ENCODE measurements at regions not wholly inside any gene's neighbourhood (a gene's known extent, or its start where the extent isn't known, plus 50 kb on each side); places are given as distances from the start of the nearest gene placed in this dataset.
A peak's percentile ranks its signal among the peaks of the same experiment; 100 is the strongest.

GRCh38 chr2:160970052-160970965, 189.9 kb upstream of the TANK start:
- FAIRE-seq, result no peak

DNA sequence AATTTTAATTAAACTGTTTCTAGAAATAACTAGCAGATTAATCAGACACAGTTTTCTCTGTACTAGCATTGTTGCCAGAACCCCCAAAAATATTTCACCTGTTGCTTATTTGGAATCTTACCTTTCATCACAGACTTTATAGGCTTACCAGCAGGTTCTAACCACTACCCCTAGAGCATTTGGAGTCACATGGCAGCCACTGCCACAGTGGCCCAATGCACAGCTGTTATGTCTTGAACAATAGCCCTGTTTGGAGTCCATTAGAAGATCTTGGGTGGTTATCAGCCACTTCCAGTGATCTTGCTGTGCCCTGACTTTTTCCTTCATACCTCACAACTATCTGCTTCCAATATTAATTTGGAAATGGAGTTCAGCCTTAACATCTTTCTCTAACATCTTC, 186.2 kb upstream of the TANK start:
- FAIRE-seq, result no peak

DNA sequence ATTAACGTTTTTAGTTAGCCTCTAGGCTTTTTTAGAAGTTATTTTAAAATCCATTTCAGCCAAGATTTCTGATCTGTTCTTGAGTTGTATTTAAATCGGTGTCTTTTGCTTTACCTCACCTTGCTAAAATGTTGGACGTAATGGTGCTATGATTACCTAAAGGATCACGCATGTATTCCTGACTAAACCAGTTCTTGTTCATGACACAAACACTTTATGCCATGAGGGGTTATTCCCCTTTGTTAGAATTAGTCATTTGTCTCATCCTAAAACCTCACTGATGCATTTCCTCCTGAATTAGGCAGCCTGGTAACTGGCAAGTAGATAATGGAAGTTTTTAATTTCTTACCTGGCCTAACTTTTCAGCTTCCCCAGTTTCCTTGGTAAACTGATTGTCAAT, 185.4 kb upstream of the TANK start:
- no peak for FAIRE-seq

DNA sequence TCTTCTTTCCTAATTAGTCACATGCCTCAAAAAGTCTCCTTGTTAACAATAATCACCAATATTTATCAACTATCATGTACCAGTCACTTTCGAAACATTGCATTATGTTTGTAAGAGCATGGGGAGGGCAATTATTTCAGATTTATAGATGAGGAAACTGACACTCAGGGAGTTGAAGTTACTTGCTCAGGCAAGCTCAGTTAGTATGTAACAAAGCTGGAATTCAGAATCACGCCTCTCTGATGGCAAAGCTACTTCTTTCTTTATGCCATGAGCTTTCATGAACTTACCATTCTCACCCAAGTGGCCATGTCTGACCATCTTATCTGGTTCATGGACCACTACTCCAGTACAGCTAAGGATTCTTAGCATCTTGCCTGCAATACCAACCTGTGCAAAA, 183.4 kb upstream of the TANK start:
- FAIRE-seq, result no peak

DNA sequence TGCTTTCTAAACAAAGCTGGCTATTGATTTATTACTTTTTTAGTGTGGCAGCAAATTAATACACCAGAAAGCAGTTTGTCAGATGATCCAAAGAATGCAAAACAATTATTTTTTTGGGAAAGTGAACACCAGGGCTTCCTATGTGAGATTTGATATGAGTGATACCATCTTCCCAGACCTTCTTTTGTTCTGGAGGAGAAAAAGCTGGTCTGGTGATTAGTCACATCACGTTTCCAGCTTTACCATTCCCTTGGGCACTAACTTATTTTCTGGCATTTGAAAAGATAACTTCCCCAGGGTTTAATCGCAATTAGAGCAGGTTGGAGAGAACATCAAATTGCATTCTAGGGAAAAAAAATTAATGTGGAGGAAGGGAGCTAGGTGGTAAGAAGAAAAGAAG, 182.9 kb upstream of the TANK start:
- FAIRE-seq, result no peak

DNA sequence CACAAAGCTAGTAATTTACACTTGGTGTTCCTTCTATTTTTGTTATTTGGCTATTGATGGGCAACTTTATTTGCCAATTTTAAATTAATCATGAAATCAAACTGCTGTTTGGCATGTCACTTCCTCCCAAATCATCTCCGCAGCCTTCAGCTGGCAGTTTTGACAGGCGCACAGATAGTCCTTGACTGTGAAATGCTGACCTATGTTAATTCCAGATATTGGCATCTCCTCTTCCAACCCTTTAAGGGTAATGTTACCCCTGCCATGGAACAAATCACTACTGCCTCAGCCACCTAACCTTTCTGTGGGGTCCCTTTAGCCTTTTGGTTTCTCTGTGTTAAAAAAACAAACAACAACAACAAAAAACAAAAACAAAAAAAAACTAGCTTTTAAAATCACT, 182.4 kb upstream of the TANK start:
- no peak for FAIRE-seq

DNA sequence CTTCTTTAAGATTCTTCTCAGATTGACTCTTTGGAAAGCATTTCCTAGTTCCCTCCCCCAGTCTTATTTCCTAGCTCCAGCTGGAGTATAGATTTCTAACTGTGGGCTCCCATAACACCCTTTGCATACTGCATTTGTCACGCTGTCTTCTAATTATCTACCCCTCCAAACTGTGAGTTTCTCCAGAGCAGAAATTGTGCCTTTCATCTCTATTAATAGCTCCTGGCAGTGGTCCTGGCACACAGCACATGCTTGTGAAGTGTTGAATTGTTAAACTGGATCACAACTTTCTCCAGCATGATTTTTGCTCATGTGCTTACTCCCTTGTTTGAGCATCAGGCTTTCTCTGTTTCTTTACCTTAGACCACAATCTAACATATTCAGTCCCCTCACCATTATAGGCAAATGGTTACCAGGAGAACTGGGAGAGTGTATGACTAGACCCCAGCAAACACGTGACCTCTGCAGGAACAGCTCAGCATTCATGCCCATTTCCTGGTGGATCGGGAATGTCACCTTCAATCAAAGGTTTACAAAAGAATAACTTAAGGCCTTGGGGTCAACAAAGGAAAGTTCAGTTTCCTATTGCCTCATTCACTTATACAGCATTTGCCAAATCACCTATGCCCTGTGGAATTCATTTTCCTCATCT, 175.7 kb upstream of the TANK start:
- no peak for FAIRE-seq

- FAIRE-seq, result no peak
Observed at GRCh38 chr2:160989778-160990177, 170.4 kb upstream of the TANK start.

GRCh38 chr2:160993654-160994061, 166.6 kb upstream of the TANK start:
- no peak for FAIRE-seq

DNA sequence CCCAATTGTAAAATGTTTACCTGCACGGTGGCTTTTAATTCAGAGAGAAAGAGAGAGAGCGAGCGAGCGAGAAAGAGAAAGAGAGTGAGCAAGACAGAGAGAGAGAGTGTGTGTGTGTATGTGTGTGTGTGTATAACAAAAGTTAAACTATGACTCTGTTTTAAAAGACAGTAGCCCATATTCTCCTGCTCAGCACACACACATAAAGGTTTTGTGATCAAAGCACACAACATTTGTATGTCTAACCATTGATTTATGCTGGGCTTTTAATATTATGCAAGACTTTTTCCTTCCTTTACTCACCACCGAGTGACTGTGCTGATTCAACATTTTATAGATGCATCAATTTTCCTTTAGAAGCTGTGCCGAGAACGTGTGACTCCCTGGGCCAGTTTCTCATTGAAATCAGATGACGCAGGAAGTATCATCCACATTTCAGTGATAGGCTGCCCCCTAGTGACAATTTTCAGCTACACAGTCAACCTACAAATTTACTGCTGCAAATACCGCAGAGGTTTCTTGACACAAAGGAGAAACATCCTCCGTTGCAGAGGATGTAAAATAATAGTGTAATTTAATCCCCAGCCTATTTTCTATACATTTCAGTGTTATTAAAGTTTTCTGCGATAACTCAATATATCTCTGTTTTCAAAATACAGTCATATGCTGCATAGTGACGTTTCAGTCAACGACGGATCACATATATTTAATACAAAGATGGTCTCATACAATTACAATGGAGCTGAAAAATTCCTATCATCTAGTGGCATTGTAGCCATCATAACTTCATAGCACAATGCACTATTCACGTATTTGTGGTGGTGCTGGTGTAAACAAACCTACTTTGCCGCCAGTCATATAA, 165.9 kb upstream of the TANK start:
- peak; percentile 43 for FAIRE-seq

DNA sequence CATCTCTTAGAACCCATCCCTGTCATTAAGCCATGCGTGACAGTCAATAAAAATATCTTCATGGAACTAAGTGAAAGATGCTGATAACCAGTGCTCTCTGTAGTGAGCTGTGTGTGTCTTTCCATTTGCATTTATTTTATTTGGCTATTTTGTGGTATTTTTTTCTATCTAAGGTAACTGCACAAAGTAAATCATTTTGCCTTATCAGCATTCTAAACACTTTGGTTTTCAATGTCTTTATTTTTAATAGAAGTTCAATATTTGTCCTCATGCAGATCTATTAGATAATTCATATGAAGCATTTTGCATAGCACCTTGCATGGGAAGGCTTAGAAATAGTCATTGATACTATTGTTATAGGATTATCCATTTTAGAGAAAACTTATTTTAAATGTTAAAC, 163.6 kb upstream of the TANK start:
- no peak for FAIRE-seq

DNA sequence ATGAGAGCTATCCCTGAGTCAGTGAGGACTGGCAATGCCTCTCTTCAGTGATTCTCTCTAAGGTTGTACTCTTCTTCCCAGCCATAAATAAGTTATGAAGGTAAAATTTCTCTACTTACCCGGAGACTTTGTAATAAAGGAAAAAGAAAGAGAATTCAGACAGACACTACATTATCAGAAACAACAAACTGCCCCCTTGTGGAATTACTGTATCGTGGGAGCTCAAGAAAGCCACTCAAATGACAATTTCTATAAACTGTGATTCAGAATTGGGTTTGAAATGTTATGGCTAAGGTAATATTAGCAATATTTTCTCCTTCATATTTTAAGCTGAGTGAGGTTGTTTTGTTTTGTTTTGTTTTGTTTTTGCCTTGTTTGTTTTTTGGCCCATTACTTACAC, 155.8 kb upstream of the TANK start:
- no peak for FAIRE-seq

DNA sequence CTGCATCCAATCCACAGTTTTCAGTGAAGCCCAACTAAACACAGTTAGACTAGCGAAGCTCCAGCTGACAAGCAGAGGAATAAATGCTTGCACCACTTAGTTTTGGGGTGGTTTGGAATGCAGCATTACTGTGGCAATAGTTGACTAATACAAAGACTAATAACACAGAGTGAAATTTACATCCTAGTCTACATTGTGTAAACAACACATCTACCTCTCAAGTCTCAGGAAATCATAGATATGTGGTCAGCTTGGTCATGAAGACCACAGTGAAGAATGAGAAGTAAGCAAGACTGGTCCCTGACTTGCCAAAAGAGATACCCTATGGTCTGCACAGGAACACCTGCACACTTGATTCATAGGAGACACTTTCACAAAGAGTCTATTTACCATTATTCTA, 155.1 kb upstream of the TANK start:
- no peak for FAIRE-seq

- no peak for FAIRE-seq
Observed at GRCh38 chr2:161008311-161008710, 151.9 kb upstream of the TANK start.

DNA sequence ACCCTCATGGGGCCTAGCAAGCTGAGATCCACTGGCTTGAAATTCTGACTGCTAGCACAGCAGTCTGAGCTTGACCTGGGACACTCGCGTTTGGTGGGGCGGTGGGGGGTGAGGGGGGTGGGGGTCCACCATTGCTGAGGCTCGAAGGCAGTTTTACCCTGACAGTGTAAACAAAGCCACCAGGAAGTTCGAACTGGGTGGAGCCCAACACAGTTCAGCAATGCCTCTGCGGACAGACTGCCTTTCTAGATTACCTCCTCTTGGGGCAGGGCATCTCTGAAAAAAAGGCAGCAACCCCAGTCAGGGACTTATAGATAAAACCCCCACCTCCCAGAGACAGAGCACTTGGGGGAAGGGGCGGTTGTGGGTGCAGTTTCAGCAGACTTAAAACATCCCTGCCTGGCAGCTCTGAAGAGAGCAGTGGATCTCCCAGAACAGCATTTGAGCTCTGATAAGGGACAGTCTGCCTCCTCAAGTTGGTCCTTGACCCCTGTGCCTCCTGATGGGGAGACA, 149.7 kb upstream of the TANK start:
- FAIRE-seq, result no peak

DNA sequence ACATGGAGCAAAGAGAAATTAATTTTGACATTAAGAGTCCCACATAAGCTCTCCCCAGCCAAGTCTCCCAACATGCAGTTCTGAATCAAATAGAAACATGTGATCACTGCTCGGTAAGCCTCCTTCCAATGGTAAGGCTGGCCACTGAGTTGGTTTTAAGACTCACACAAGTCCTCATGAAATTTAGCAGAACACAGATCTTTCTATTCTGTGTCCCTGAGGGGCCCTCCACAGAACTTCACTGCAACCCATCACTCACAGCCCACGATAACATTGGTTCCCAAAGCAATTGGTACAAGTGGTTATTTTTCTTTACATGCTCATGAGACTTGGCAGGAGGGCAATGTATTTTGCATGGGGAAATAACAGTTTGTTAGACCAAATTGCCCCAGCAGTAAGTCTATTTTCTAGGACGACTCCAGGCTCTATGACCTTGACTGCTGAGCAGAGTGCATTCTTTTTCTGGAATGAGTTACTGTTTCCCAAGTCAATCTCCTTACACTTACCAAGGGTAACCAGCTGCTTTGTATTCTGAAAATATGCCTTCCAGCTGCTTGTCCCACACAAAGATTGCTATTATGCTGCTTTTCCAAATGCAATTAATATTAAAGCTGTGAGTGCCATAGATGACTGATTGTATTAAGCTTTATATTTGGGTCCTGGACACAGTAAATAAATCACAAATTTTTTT, 142.3 kb upstream of the TANK start:
- FAIRE-seq, result no peak

DNA sequence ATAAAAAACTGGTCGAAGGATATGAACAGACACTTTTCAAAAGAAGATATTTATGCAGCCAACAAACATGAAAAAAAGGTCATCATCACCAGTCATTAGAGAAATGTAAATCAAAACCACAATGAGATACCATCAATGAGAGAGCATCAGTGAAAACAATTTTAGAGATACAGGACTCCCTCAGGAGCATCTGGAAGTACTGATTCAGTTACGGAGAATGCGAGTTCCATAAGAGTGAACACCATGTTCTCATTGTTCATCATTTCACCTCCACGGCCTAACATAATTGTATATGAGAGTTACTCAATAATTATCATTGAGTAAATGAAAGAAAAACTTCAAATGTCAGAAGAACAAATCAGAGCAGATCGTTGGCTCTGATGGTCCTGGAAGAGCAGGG, 140.9 kb upstream of the TANK start:
- FAIRE-seq, result no peak

GRCh38 chr2:161020437-161020836, 139.8 kb upstream of the TANK start:
- FAIRE-seq, result no peak

DNA sequence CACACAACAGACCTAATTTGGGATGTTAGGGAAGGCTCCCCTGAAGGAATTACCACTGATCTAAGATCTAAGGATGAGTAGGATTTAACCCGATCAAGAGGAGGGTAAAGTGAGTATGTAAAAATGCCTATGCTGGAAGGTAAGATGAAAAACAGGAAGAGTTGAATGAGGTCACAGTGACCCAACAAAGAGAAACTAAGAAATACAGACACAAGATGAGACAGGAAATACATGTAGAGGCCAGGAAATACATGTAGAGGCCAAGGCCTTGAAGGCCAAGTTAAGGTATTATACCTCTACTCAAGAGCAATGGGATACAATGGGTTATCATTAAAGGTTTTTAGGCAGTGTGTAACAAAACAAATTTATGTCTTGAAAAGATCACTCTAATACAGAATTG, 131.6 kb upstream of the TANK start:
- no peak for FAIRE-seq

DNA sequence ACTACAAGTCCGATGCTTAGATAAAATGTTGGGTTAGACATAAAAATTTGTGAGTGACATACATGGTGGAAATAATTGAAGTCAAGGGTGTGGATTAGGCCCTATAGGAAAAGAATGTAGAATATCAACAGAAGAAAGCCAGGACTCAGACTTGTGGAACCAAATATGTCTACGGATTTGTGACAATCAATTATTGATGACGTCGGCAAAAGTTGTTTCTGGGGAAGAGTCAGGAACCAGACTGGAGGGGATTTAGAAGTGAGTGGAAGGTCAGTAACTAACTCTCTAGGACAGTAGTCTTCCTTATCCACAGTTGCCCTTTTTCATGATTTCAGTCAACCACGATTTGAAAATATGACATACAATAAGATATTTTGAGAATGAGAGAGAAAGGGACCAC, 130.9 kb upstream of the TANK start:
- no peak for FAIRE-seq

DNA sequence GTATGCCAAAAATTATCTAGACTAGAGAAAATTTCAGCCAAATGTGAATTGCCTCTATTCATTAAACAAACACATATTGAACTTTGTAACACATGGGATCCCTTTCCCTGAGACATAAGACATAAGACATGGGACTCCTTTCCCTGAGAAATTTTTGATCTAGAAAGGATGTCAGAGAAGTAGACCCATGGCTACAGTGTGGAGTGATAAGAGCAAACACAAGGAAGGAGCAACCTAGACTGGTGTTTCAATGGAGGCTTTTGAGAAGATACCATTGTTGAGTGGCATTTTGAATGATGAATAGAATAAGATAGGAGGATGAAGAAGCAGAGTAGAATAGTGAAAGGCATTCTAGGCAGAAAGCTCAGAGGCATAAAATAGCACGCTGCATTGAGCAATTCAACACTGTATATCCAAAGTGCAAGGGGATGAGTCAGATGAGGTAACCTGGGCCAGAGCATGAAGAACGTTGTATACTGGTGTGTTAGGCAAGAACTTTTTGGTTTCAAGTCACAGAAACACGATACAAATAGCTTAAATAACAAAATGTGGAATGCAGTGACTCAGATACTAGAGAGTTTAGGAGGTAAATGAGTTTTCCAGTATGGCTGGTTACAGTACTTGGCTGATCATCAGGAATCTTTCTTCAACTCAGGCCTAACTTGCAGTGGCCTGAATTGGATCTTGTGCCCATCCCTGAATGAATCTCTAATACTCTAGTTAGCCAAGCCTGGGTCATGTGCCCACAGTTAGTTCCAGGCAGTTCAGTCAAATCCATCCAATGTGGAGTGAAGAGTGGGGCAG, 129.8 kb upstream of the TANK start:
- FAIRE-seq, result no peak

DNA sequence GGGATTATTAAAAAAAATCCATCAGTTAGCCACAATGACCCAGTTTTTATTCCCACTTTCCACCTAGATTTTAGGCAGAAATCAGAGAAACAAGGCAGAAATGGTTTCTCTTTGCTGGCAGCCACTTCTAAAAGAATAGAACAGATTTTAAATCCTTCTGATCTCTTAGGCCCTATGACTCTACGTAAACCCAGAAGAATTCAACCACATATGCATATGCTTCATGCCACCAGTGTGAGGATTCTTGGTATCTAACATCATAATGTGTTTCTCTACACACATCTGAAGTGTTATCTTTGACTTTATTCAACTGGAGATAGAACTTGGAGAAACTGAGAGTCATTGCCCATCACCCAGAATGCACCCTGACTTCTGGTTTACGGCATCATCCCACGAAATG, 128.7 kb upstream of the TANK start:
- no peak for FAIRE-seq

Measured in colon (tissue), 2 donors.